Endothelial cell (in vitro differentiated cells): ENCODE measurements at regions not wholly inside any gene's neighbourhood (a gene's known extent, or its start where the extent isn't known, plus 50 kb on each side); places are given as distances from the start of the nearest gene placed in this dataset.
"Not testable (repeated sequence)": the region's sequence is repeated elsewhere in the genome, so short reads cannot be mapped to it uniquely, and the experiment has no call there.

ENCODE experiments used
- DNase-seq: peaks from one replicate; pipeline ENCODE4 v3.0.0; 2021; ENCODE audit warnings: low spot score
- H3K27ac Mint-ChIP-seq: one replicate; pipeline ENCODE4 v1.8.0; 2021; ENCODE audit warnings: mixed read lengths, inconsistent platforms; ENCODE audit not compliant: unreplicated experiment
- H3K27me3 Mint-ChIP-seq: one replicate; pipeline ENCODE4 v1.8.0; 2021; ENCODE audit warnings: mild to moderate bottlenecking, moderate library complexity, mixed read lengths, inconsistent platforms; ENCODE audit not compliant: unreplicated experiment
- H3K36me3 Mint-ChIP-seq: one replicate; pipeline ENCODE4 v1.8.0; 2021; ENCODE audit warnings: mild to moderate bottlenecking, low read depth, mixed read lengths, inconsistent platforms; ENCODE audit not compliant: unreplicated experiment
- H3K4me1 Mint-ChIP-seq: one replicate; pipeline ENCODE4 v1.8.0; 2021; ENCODE audit warnings: mild to moderate bottlenecking, mixed read lengths, inconsistent platforms; ENCODE audit not compliant: unreplicated experiment
- H3K4me3 Mint-ChIP-seq: one replicate; pipeline ENCODE4 v1.8.0; 2021; ENCODE audit warnings: mild to moderate bottlenecking, mixed read lengths, inconsistent platforms; ENCODE audit not compliant: unreplicated experiment
- H3K9me3 Mint-ChIP-seq: one replicate; pipeline ENCODE4 v1.8.0; 2021; ENCODE audit warnings: mixed read lengths, inconsistent platforms; ENCODE audit not compliant: unreplicated experiment
- TF ChIP-seq, protein P1 (sequence below): fragments of 200-600 bp; sonication (generic); IDR thresholded peaks from one replicate; pipeline ENCODE4 v1.5.0; 2021; ENCODE audit warnings: antibody characterized with exemption; ENCODE audit not compliant: unreplicated experiment

DNA sequence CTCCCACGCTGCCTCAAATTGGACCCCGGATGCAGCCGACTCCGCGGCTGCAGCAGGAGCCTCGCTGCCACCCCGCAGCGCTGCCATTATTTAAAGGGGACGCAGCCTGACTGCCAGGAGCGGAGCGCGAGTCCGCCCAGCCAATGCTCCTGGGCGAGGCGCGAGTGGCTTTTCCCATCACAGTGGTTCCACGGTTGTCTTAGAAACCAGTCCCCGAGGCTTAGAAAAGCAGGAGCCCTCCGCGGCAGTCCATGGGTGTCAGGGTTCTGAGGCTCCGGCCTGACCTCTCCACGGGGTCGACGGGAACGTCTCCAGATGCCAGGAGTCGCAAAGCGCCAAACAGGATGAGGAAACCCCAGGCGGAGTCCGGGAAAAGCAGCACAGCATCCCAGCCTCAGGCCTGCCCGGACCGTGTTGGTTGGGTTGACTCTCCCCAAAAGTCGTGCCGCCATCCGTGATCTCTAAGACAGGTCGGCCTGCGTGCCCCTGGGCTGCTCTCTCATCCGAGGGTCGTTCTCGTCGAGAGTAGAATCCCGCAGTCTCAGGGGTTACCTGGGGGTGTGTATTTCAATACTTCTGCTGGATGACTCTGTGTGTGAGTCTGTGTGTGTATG is 975.8 kb upstream of the DEFB115 start:
- Mint-ChIP-seq H3K36me3 (peaks cover 14% of the 10 kb centered on the region), H3K9me3 (no peaks in the 10 kb centered on the region), H3K27ac (no peak overlapping the region), H3K27me3 (peaks cover 14% of the 10 kb centered on the region), H3K4me3 (no peak overlapping the region), H3K4me1 (peaks cover 21% of the 10 kb centered on the region)
- TF ChIP-seq, protein P1, sequence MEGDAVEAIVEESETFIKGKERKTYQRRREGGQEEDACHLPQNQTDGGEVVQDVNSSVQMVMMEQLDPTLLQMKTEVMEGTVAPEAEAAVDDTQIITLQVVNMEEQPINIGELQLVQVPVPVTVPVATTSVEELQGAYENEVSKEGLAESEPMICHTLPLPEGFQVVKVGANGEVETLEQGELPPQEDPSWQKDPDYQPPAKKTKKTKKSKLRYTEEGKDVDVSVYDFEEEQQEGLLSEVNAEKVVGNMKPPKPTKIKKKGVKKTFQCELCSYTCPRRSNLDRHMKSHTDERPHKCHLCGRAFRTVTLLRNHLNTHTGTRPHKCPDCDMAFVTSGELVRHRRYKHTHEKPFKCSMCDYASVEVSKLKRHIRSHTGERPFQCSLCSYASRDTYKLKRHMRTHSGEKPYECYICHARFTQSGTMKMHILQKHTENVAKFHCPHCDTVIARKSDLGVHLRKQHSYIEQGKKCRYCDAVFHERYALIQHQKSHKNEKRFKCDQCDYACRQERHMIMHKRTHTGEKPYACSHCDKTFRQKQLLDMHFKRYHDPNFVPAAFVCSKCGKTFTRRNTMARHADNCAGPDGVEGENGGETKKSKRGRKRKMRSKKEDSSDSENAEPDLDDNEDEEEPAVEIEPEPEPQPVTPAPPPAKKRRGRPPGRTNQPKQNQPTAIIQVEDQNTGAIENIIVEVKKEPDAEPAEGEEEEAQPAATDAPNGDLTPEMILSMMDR: no peak
- no peak for DNase-seq

DNA sequence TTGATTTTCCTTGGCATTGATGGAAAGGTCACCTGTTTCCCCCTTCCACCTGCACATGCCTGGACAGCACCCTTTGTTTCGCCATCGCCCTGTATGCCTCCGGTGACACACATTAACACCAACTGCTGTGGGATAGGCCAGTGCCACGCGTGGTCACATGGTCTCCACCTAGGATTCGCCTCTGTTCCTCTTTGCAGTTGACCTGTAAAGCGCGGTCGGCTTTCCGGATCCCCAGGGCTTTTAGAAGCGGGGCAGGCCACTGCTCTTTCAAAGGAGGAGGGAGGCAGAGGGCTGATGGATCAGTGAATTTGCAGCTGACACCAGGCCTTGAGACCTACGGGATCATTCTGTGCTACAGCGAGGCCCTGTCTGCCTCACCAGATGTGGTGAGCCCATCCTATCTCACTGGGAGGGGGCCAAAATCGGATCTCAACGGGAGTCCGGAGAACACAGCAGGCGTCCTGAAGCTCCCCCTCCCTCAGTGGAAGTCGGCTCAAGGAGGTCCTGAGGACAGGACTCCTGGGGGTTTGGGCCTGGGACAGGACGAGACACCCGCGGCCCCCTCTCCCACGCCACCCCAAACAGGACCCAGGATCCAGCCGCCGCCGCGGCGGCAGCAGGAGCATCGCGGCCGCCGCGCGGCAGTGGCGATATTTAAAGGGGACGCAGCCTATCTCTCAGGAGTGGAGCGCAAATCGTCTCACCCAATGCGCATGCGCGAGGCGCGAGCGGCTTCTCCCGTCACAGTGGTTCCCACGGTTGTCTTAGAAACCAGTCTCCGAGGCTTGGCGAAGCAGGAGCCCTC is 973.8 kb upstream of the DEFB115 start:
- peaks cover 14% of the 10 kb centered on the region for H3K36me3 Mint-ChIP-seq
- H3K27ac Mint-ChIP-seq: peak overlapping the region; percentile 79
- peaks cover 14% of the 10 kb centered on the region for H3K27me3 Mint-ChIP-seq
- not testable (repeated sequence) for H3K4me3 Mint-ChIP-seq, H3K9me3 Mint-ChIP-seq
- H3K4me1 Mint-ChIP-seq: peaks cover 21% of the 10 kb centered on the region
- peak; percentile 53 for DNase-seq

DNA sequence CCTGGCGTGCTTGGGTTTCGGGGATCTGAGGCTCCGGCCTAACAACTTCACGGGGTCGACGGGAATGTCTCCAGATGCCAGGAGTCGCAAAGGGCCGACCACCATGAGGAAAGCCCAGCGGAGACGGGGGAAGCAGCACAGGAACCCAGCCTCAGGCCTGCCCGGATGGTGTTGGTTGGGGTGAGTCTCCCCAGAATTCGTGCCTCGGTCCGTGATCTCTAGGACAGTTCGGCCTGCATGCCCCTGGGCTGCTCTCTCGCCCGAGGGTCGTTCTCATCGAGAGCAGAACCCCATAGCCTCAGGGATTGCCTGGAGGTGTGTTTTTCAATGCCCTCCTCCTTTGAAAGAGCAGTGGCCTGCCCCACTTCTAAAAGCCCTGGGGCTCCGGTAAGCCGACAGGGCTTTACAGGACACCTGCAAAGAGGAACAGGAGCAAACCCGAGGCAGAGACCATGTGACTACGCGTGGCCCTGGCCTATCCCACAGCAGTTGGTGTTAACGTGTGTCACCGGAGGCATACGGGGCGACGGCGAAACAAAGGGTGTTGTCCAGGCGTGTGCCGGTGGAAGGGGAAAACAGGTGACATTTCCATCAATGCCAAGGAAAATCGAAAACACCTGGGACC is 973.1 kb upstream of the DEFB115 start:
- Mint-ChIP-seq H3K4me3 (peak overlapping the region; percentile 31), H3K9me3 (no peaks in the 10 kb centered on the region)

DNA sequence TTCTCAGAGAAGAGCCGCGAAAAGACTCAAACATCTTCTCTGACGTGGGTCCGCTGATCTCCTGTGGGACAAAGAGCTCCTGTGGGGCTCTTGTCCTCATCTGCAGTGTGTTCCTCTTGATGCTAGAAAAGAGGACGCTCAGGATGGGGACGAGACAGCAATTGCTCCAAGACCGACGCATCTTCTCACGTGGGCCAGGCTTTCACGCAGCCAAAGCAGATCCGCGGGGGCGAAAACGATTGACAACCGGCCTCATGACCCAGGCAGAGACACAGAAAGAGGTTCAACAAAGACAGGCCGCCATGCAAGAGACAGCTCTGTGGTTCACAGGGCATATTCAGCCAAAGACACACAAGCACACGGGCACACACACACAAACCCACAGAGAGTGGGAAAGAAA is 971.8 kb upstream of the DEFB115 start:
- peaks cover 28% of the 10 kb centered on the region for H3K4me1 Mint-ChIP-seq
- H3K9me3 Mint-ChIP-seq: no peaks in the 10 kb centered on the region
- TF ChIP-seq, protein P1: no peak
- peaks cover 14% of the 10 kb centered on the region for H3K36me3 Mint-ChIP-seq
- H3K4me3 Mint-ChIP-seq: peak overlapping the region; percentile 10
- DNase-seq: no peak
- peaks cover 17% of the 10 kb centered on the region for H3K27me3 Mint-ChIP-seq
- no peak overlapping the region for H3K27ac Mint-ChIP-seq

More for the DNA sequence above, 973.1 kb upstream of the DEFB115 start:
- TF ChIP-seq, protein P1: no peak
- Mint-ChIP-seq H3K27me3 (peaks cover 14% of the 10 kb centered on the region), H3K27ac (no peak overlapping the region), H3K36me3 (peaks cover 14% of the 10 kb centered on the region), H3K4me1 (peaks cover 25% of the 10 kb centered on the region)
- DNase-seq: no peak

DNA sequence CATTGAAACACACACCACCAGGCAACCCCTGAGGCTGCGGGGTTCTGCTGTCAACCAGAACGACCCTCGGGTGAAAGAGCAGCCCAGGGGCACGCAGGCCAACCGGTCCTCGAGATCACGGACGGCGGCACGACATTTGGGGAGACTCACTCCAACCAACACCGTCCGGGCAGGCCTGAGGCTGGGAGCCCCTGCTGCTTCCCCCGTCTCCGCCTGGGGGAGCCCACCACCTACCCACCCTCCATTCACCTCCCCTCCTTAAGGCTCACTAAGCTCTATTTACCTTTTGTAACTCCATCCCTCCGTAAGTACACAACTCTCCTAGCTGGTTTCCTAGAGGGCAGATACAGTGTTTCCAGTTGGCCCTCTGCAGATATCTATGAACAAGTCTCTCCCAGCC is 971.3 kb upstream of the DEFB115 start:
- Mint-ChIP-seq H3K36me3 (peaks cover 14% of the 10 kb centered on the region), H3K4me3 (no peak overlapping the region), H3K9me3 (no peaks in the 10 kb centered on the region), H3K4me1 (peaks cover 31% of the 10 kb centered on the region), H3K27me3 (peaks cover 17% of the 10 kb centered on the region), H3K27ac (peak overlapping the region; percentile 61)
- no peak for DNase-seq
- TF ChIP-seq, protein P1: no peak

DNA sequence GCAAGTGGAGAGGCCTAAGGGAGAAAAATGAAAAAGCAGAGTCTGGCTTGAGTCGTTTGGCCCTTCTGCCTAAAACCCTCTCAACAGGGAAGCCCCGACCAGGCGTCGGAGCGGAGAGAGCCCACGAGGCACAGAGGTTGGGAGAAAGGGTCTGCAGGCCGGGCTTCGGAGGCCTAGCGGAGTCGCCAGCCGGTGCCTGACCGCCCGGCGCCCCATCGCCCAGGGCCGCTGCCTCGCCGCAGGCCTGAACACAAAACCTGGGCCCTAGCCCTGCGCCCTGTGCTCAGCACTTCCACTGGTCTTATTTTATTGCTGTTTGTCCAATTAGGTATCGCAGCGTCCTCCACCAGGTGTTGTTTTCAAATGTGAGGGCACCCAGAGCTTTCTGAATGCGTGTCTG is 970.0 kb upstream of the DEFB115 start:
- DNase-seq, H3K9me3 Mint-ChIP-seq, H3K27ac Mint-ChIP-seq, H3K36me3 Mint-ChIP-seq, H3K4me3 Mint-ChIP-seq: not testable (repeated sequence)
- Mint-ChIP-seq H3K4me1 (peaks cover 31% of the 10 kb centered on the region), H3K27me3 (peaks cover 17% of the 10 kb centered on the region)
